Gastrocnemius medialis (tissue), 4 donors: ENCODE measurements at regions not wholly inside any gene's neighbourhood (a gene's known extent, or its start where the extent isn't known, plus 50 kb on each side); places are given as distances from the start of the nearest gene placed in this dataset.
A peak's percentile ranks its signal among the peaks of the same experiment; 100 is the strongest.

Source experiments
- ATAC-seq, 2 donors: fragments of 150-250 bp; one replicate each; pipeline ENCODE4 v1.9.1; 2016
- DNase-seq, 2 donors: peaks; one replicate each; pipeline ENCODE4 v3.0.0-alpha.2; 2019
- H3K27ac ChIP-seq, 4 donors: fragments of 200-600 bp; sonication (generic); 1 replicate in 1 of 4; 2 replicates in 3 of 4; pipeline ENCODE4 v1.5.1; 2016 to 2018; ENCODE audit warnings: mild to moderate bottlenecking in 2 of 4, moderate library complexity in 1 of 4
- H3K27me3 ChIP-seq, 3 donors: fragments of 200-600 bp; sonication (generic) in 2 of 3; 1 replicate in 1 of 3; 2 replicates in 2 of 3; pipeline versions ENCODE4 v1.5.1 to v1.6.0; 2016 to 2019; ENCODE audit warnings: mild to moderate bottlenecking in 1 of 3, moderate library complexity in 1 of 3
- H3K36me3 ChIP-seq, 2 donors: fragments of 200-600 bp; sonication (generic) in 1 of 2; one replicate each; pipeline ENCODE4 v1.5.1; 2017 to 2018
- H3K4me1 ChIP-seq, 2 donors: fragments of 200-600 bp; sonication (generic) in 1 of 2; one replicate each; pipeline ENCODE4 v1.5.1; 2016 to 2017; ENCODE audit warnings: mild to moderate bottlenecking in 2 of 2
- H3K4me3 ChIP-seq, 4 donors: fragments of 200-600 bp; sonication (generic) in 3 of 4; 1 replicate in 1 of 4; 2 replicates in 3 of 4; pipeline ENCODE4 v1.5.1; 2016 to 2019; ENCODE audit warnings: mild to moderate bottlenecking in 2 of 4
- H3K9me3 ChIP-seq, 3 donors: fragments of 200-600 bp; sonication (generic) in 2 of 3; 1 replicate in 1 of 3; 2 replicates in 2 of 3; pipeline ENCODE4 v1.5.1; 2016 to 2019
- CTCF ChIP-seq, 5 experiments: fragments of 450-650 bp in 3 of 5; fragments of 200-600 bp in 2 of 5; sonication (generic) in 2 of 5; IDR thresholded peaks in 4 of 5; conservative IDR thresholded peaks in 1 of 5; 1 replicate in 4 of 5; 2 replicates in 1 of 5; pipeline ENCODE4 v1.5.1; 2016 to 2019; ENCODE audit warnings: antibody characterized with exemption in 5 of 5, mild to moderate bottlenecking in 3 of 5, moderate library complexity in 3 of 5
- POLR2A ChIP-seq, 2 donors: fragments of 450-650 bp; IDR thresholded peaks; one replicate each; pipeline ENCODE4 v1.6.1; 2017; ENCODE audit warnings: antibody characterized with exemption in 2 of 2, mild to moderate bottlenecking in 2 of 2, moderate library complexity in 2 of 2
- in situ Hi-C, 4 donors: fragments of 200-750 bp; cut with MboI; loops; one replicate each; pipeline versions ENCODE4 v1.15.0 to v1.8.0; 2017; ENCODE audit warnings: low sequenced_read_pairs in 4 of 4
- intact Hi-C: fragments of 100-400 bp; cut with DNase I; formaldehyde crosslinking; loops from one replicate; pipeline ENCODE4 v1.15.1; 2023; ENCODE audit warnings: low total_unique reads

GRCh38 chr15:85858586-85859375 is 64.1 kb upstream of the KLHL25 start:
- peaks cover 0 to 5% of the 10 kb centered on the region in 2 donors for H3K4me1 ChIP-seq
- intact Hi-C loops (no loop called here), in situ Hi-C loops (loop anchor here in 3 of 4 donors (25.0 kb wide), 3 partner anchors 254 to 529 kb away; no protein-coding TSS in a partner anchor)
- no peaks in the 10 kb centered on the region for H3K36me3 ChIP-seq
- no peak overlapping the region for H3K27ac ChIP-seq
- peak; percentile 29 to 54 for DNase-seq
- no peak overlapping the region for H3K4me3 ChIP-seq
- no peaks in the 10 kb centered on the region for H3K27me3 ChIP-seq
- peak; percentile 84 to 90 for ATAC-seq
- TF ChIP-seq CTCF (IDR thresholded peaks at IDR 0.05 in 4 of 5, conservative IDR thresholded peaks at IDR 0.05 in 1 of 5) (peak; percentile 63 to 84 (median 75)), POLR2A (IDR thresholded peaks at IDR 0.05) (no peak)
- H3K9me3 ChIP-seq = no peaks in the 10 kb centered on the region

DNA sequence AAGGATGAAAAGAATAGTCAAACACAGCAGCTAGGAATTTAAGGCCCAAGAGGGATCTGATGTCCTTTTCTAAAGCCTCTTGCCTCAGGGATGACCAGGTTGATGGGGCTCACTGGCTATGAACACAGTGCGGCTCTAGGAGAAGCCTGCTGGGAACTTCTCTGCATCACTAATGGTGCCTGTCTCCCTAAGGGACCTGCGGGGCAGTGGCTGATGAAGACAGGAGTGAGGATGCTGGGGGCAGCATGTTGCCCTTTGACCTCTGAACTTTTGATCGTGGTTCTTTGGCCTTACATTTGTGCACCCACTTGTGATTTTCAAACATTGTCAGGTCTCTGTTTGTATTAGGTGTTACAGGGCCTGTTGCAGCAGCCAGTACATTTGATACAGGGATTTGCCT is 64.9 kb upstream of the KLHL25 start:
- Histone ChIP-seq H3K9me3 (no peaks in the 10 kb centered on the region), H3K4me3 (no peak overlapping the region), H3K36me3 (no peaks in the 10 kb centered on the region), H3K27ac (no peak overlapping the region), H3K27me3 (no peaks in the 10 kb centered on the region), H3K4me1 (peaks cover 0 to 5% of the 10 kb centered on the region in 2 donors)
- no peak for DNase-seq
- TF ChIP-seq CTCF (IDR thresholded peaks at IDR 0.05 in 4 of 5, conservative IDR thresholded peaks at IDR 0.05 in 1 of 5) (no peak), POLR2A (IDR thresholded peaks at IDR 0.05) (no peak)
- intact Hi-C loops (loop anchor here (10.0 kb wide), 1 partner anchor 385 kb away; no protein-coding TSS in a partner anchor), in situ Hi-C loops (loop anchor here in 3 of 4 donors (10.0 to 25.0 kb wide), 4 partner anchors 253 to 528 kb away; no protein-coding TSS in a partner anchor)
- no peak for ATAC-seq

- Histone ChIP-seq H3K36me3 (no peaks in the 10 kb centered on the region), H3K9me3 (no peaks in the 10 kb centered on the region), H3K27ac (no peak overlapping the region), H3K4me3 (no peak overlapping the region), H3K27me3 (no peaks in the 10 kb centered on the region), H3K4me1 (peaks cover 0 to 5% of the 10 kb centered on the region in 2 donors)
- TF ChIP-seq CTCF (IDR thresholded peaks at IDR 0.05 in 4 of 5, conservative IDR thresholded peaks at IDR 0.05 in 1 of 5) (no peak), POLR2A (IDR thresholded peaks at IDR 0.05) (no peak)
- intact Hi-C loops = loop anchor here (10.0 kb wide), 1 partner anchor 384 kb away; no protein-coding TSS in a partner anchor
- in situ Hi-C loops = loop anchor here in 3 of 4 donors (10.0 to 25.0 kb wide), 4 partner anchors 252 to 527 kb away; no protein-coding TSS in a partner anchor
- ATAC-seq (no peak), DNase-seq (no peak)
Measured at GRCh38 chr15:85860394-85861161, 65.9 kb upstream of the KLHL25 start.

- peak in 1 of 2 donors; percentile 74 for ATAC-seq
Measured at GRCh38 chr15:85865070-85865684, 70.5 kb upstream of the KLHL25 start.

More at GRCh38 chr15:85865070-85865684, 70.5 kb upstream of the KLHL25 start:
- no peaks in the 10 kb centered on the region for H3K36me3 ChIP-seq
- H3K27ac ChIP-seq = no peak overlapping the region
- peak; percentile 56 to 74 (median 66) for TF ChIP-seq CTCF (IDR thresholded peaks at IDR 0.05 in 4 of 5, conservative IDR thresholded peaks at IDR 0.05 in 1 of 5)
- TF ChIP-seq POLR2A (IDR thresholded peaks at IDR 0.05) = no peak
- no peaks in the 10 kb centered on the region for H3K4me1 ChIP-seq
- no peak for DNase-seq
- H3K9me3 ChIP-seq = no peaks in the 10 kb centered on the region
- in situ Hi-C loops (loop anchor here in 3 of 4 donors (10.0 to 25.0 kb wide), 4 partner anchors 247 to 522 kb away; no protein-coding TSS in a partner anchor), intact Hi-C loops (loop anchor here (10.0 kb wide), 1 partner anchor 380 kb away; no protein-coding TSS in a partner anchor)
- H3K27me3 ChIP-seq = no peaks in the 10 kb centered on the region
- no peak overlapping the region for H3K4me3 ChIP-seq
